PFSK-1 (cell line): ENCODE measurements at regions not wholly inside any gene's neighbourhood (a gene's known extent, or its start where the extent isn't known, plus 50 kb on each side); places are given as distances from the start of the nearest gene placed in this dataset.

ENCODE experiments used
- POLR2AphosphoS5 ChIP-seq: IDR thresholded peaks from 2 replicates; pipeline ENCODE4 v1.6.1; 2012; ENCODE audit warnings: low read depth, mild to moderate bottlenecking, control low read depth, low read length, moderate library complexity
- SIN3A ChIP-seq: IDR thresholded peaks from 2 replicates; pipeline ENCODE4 v1.6.1; 2012; ENCODE audit warnings: mild to moderate bottlenecking, low read length, moderate library complexity, borderline replicate concordance; ENCODE audit not compliant: insufficient read depth
- TAF1 ChIP-seq: IDR thresholded peaks from 2 replicates; pipeline ENCODE4 v1.6.1; 2012; ENCODE audit warnings: low read length, control low read depth, borderline replicate concordance; ENCODE audit not compliant: insufficient read depth
- TF ChIP-seq, protein P1 (sequence below), 2 experiments: IDR thresholded peaks; 2 replicates each; pipeline versions ENCODE4 v1.6.1 to v1.8.0; 2011 to 2012; ENCODE audit warnings: low read depth in 2 of 2, low read length in 2 of 2, control low read depth in 1 of 2, inconsistent platforms in 1 of 2, mild to moderate bottlenecking in 1 of 2, moderate library complexity in 1 of 2; ENCODE audit not compliant: insufficient read depth in 1 of 2

- TF ChIP-seq SIN3A (no peak), TAF1 (no peak), POLR2AphosphoS5 (no peak)
- TF ChIP-seq, protein P1, sequence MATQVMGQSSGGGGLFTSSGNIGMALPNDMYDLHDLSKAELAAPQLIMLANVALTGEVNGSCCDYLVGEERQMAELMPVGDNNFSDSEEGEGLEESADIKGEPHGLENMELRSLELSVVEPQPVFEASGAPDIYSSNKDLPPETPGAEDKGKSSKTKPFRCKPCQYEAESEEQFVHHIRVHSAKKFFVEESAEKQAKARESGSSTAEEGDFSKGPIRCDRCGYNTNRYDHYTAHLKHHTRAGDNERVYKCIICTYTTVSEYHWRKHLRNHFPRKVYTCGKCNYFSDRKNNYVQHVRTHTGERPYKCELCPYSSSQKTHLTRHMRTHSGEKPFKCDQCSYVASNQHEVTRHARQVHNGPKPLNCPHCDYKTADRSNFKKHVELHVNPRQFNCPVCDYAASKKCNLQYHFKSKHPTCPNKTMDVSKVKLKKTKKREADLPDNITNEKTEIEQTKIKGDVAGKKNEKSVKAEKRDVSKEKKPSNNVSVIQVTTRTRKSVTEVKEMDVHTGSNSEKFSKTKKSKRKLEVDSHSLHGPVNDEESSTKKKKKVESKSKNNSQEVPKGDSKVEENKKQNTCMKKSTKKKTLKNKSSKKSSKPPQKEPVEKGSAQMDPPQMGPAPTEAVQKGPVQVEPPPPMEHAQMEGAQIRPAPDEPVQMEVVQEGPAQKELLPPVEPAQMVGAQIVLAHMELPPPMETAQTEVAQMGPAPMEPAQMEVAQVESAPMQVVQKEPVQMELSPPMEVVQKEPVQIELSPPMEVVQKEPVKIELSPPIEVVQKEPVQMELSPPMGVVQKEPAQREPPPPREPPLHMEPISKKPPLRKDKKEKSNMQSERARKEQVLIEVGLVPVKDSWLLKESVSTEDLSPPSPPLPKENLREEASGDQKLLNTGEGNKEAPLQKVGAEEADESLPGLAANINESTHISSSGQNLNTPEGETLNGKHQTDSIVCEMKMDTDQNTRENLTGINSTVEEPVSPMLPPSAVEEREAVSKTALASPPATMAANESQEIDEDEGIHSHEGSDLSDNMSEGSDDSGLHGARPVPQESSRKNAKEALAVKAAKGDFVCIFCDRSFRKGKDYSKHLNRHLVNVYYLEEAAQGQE (IDR thresholded peaks at IDR 0.05; ENCODE audit: insufficient read depth in 1 of 2, low read depth in 2 of 2, low read length in 2 of 2), result no peak
These were observed 177.4 kb upstream of the UBL3 start for GRCh38 chr13:30027569-30028455.
